IMR-90 (cell line): ENCODE measurements at regions not wholly inside any gene's neighbourhood (a gene's known extent, or its start where the extent isn't known, plus 50 kb on each side); places are given as distances from the start of the nearest gene placed in this dataset.

Experiments used
- ATAC-seq: fragments of 200-7000 bp; cut with Tn5 transposase; 2 replicates; pipeline ENCODE4 v1.9.1; 2020; ENCODE audit warnings: low read depth, mild to moderate bottlenecking, moderate library complexity
- BruUV-seq: library from RNA; stranded (reverse); fragments of 400-500 nt; replicated peaks from 2 replicates; lab custom pipeline; 2021; lab: Mats Ljungman, UMichigan
- CTCF ChIA-PET: fragments of 300-600 bp; formaldehyde crosslinking; extraction: SDS; loops from one replicate; lab custom pipeline; 2021; ENCODE audit warnings: antibody characterized with exemption; lab: Yijun Ruan, JAX
- POLR2A ChIA-PET: fragments of 300-600 bp; sonication (Branson Sonifier 250); formaldehyde crosslinking; loops from one replicate; lab custom pipeline; 2022; ENCODE audit warnings: antibody characterized with exemption; ENCODE audit not compliant: unreplicated experiment; lab: Charles Lee
- DNase-seq: peaks from one replicate; pipeline ENCODE4 v3.0.0; 2013
- H2AFZ ChIP-seq: replicated peaks from 2 replicates; pipeline ENCODE3; 2013; ENCODE audit warnings: low read length, mild to moderate bottlenecking; ENCODE audit not compliant: poor library complexity
- H2AK5ac ChIP-seq: 2 replicates; pipeline ENCODE4 v1.6.1; 2013; ENCODE audit warnings: low read depth, low read length, inconsistent platforms
- H2AK9ac ChIP-seq: replicated peaks from 2 replicates; pipeline ENCODE3; 2013; ENCODE audit warnings: mild to moderate bottlenecking, low read depth, low read length, moderate library complexity; ENCODE audit not compliant: poor library complexity
- H2BK120ac ChIP-seq: 2 replicates; pipeline ENCODE4 v1.6.1; 2013; ENCODE audit warnings: low read depth, low read length, inconsistent platforms
- H2BK15ac ChIP-seq: 3 replicates; pipeline ENCODE4 v1.6.1; 2013; ENCODE audit warnings: low read depth, low read length, inconsistent platforms
- H2BK20ac ChIP-seq: 2 replicates; pipeline ENCODE4 v1.6.1; 2013; ENCODE audit warnings: low read depth, mild to moderate bottlenecking, inconsistent platforms, low read length, moderate library complexity
- H2BK5ac ChIP-seq: 2 replicates; pipeline ENCODE4 v1.6.1; 2013; ENCODE audit warnings: mild to moderate bottlenecking, low read depth, low read length, inconsistent platforms; ENCODE audit not compliant: poor library complexity, severe bottlenecking
- H3K14ac ChIP-seq: replicated peaks from 2 replicates; pipeline ENCODE4 v1.6.1; 2013; ENCODE audit warnings: low read depth, low read length, inconsistent platforms
- H3K18ac ChIP-seq: 2 replicates; pipeline ENCODE4 v1.6.1; 2013; ENCODE audit warnings: low read depth, low read length, control low read depth
- H3K23ac ChIP-seq: 2 replicates; pipeline ENCODE4 v1.6.1; 2013; ENCODE audit warnings: low read depth, low read length, inconsistent platforms
- H3K27ac ChIP-seq: 2 replicates; pipeline ENCODE4 v1.5.1; 2013; ENCODE audit warnings: mild to moderate bottlenecking, control low read depth, low read length; ENCODE audit not compliant: insufficient read depth
- H3K27me3 ChIP-seq: 2 replicates; pipeline ENCODE4 v1.6.1; 2013; ENCODE audit warnings: low read length; ENCODE audit not compliant: control insufficient read depth, insufficient read depth
- H3K36me3 ChIP-seq: 2 replicates; pipeline ENCODE4 v1.6.1; 2013; ENCODE audit warnings: low read length, mixed read lengths; ENCODE audit not compliant: control insufficient read depth, insufficient read depth
- H3K4ac ChIP-seq: 2 replicates; pipeline ENCODE4 v1.6.1; 2013; ENCODE audit warnings: low read depth, low read length, inconsistent platforms
- H3K4me1 ChIP-seq: 2 replicates; pipeline ENCODE4 v1.6.1; 2013; ENCODE audit warnings: low read length, mixed read lengths; ENCODE audit not compliant: control insufficient read depth, insufficient read depth
- H3K4me2 ChIP-seq: 2 replicates; pipeline ENCODE4 v1.6.1; 2013; ENCODE audit warnings: low read depth, mild to moderate bottlenecking, control low read depth, low read length, moderate library complexity
- H3K4me3 ChIP-seq: 2 replicates; pipeline ENCODE4 v1.5.1; 2013; ENCODE audit warnings: low read depth, mild to moderate bottlenecking, control low read depth, low read length, moderate library complexity; ENCODE audit not compliant: insufficient read depth
- H3K56ac ChIP-seq: 2 replicates; pipeline ENCODE4 v1.6.1; 2013; ENCODE audit warnings: low read length, inconsistent platforms; ENCODE audit not compliant: insufficient read depth; ENCODE audit errors: extremely low read depth
- H3K79me1 ChIP-seq, 2 experiments: 2 replicates each; pipeline ENCODE4 v1.6.1; 2013; ENCODE audit warnings: low read length in 2 of 2, inconsistent platforms in 1 of 2, low read depth in 1 of 2
- H3K9ac ChIP-seq: 2 replicates; pipeline ENCODE4 v1.6.1; 2013; ENCODE audit warnings: low read depth, low read length, control low read depth
- H3K9me1 ChIP-seq: 2 replicates; pipeline ENCODE4 v1.6.1; 2013; ENCODE audit warnings: low read length, inconsistent platforms; ENCODE audit not compliant: insufficient read depth
- H3K9me3 ChIP-seq: 2 replicates; pipeline ENCODE4 v1.6.1; 2013; ENCODE audit warnings: low read length; ENCODE audit not compliant: control insufficient read depth, insufficient read depth
- H4K20me1 ChIP-seq: 2 replicates; pipeline ENCODE4 v1.6.1; 2013; ENCODE audit warnings: low read length, inconsistent platforms; ENCODE audit not compliant: insufficient read depth
- H4K5ac ChIP-seq: 2 replicates; pipeline ENCODE4 v1.6.1; 2013; ENCODE audit warnings: mild to moderate bottlenecking, low read depth, low read length, control low read depth
- H4K8ac ChIP-seq, 2 experiments: 2 replicates each; pipeline ENCODE4 v1.6.1; 2013; ENCODE audit warnings: low read depth in 2 of 2, low read length in 2 of 2, control low read depth in 1 of 2, inconsistent platforms in 1 of 2
- H4K91ac ChIP-seq: 2 replicates; pipeline ENCODE4 v1.6.1; 2013; ENCODE audit warnings: low read depth, low read length, inconsistent platforms; ENCODE audit not compliant: insufficient read depth
- BHLHE40 ChIP-seq: fragments of 150-350 bp; IDR thresholded peaks from 2 replicates; pipeline ENCODE4 v1.6.1; 2016; ENCODE audit warnings: mild to moderate bottlenecking, low read depth, low read length
- CEBPB ChIP-seq: IDR thresholded peaks from 2 replicates; pipeline ENCODE4 v1.6.1; 2012; ENCODE audit warnings: low read depth, low read length, improper control_type of control experiment
- CHD1 ChIP-seq: IDR thresholded peaks from 2 replicates; pipeline ENCODE4 v1.6.1; 2012; ENCODE audit warnings: low read depth, low read length, improper control_type of control experiment
- FOS ChIP-seq: fragments of 150-350 bp; IDR thresholded peaks from 2 replicates; pipeline ENCODE4 v1.6.1; 2016; ENCODE audit warnings: low read depth, low read length
- MAFK ChIP-seq: IDR thresholded peaks from 2 replicates; pipeline ENCODE4 v1.6.1; 2012; ENCODE audit warnings: low read depth, low read length, improper control_type of control experiment
- MAZ ChIP-seq: IDR thresholded peaks from 2 replicates; pipeline ENCODE4 v1.6.1; 2012; ENCODE audit warnings: low read depth, mild to moderate bottlenecking, low read length, improper control_type of control experiment, moderate library complexity, borderline replicate concordance
- MXI1 ChIP-seq: IDR thresholded peaks from 2 replicates; pipeline ENCODE4 v1.6.1; 2012; ENCODE audit warnings: low read depth, mild to moderate bottlenecking, low read length, moderate library complexity, borderline replicate concordance
- NFE2L2 ChIP-seq: fragments of 150-350 bp; IDR thresholded peaks from 2 replicates; pipeline ENCODE4 v1.6.1; 2016; ENCODE audit warnings: low read depth, mild to moderate bottlenecking, low read length
- POLR2A ChIP-seq: IDR thresholded peaks from 2 replicates; pipeline ENCODE4 v1.6.1; 2012; ENCODE audit warnings: mild to moderate bottlenecking, low read depth, low read length
- RAD21 ChIP-seq: IDR thresholded peaks from 2 replicates; pipeline ENCODE4 v1.6.1; 2012; ENCODE audit warnings: low read length, improper control_type of control experiment
- RCOR1 ChIP-seq: IDR thresholded peaks from 2 replicates; pipeline ENCODE4 v1.6.1; 2012; ENCODE audit warnings: mild to moderate bottlenecking, low read length, improper control_type of control experiment; ENCODE audit not compliant: insufficient replicate concordance
- RFX5 ChIP-seq: IDR thresholded peaks from 2 replicates; pipeline ENCODE4 v1.8.0; 2012; ENCODE audit warnings: low read depth, mild to moderate bottlenecking, low read length, moderate library complexity
- SMC3 ChIP-seq: fragments of 150-350 bp; IDR thresholded peaks from 2 replicates; pipeline ENCODE4 v1.6.1; 2016; ENCODE audit warnings: low read depth, mild to moderate bottlenecking, antibody characterized with exemption, low read length, moderate library complexity
- USF2 ChIP-seq: fragments of 150-350 bp; IDR thresholded peaks from 2 replicates; pipeline ENCODE4 v1.6.1; 2017; ENCODE audit warnings: mild to moderate bottlenecking, antibody characterized with exemption, low read length, low read depth
- WGBS, 2 experiments: methylation state at CpG; one replicate each; pipeline versions ENCODE4 v1.1.5 to v1.1.7; 2013; ENCODE audit warnings: missing lambda C conversion rate in 2 of 2; ENCODE audit not compliant: insufficient read length in 1 of 2; ENCODE audit errors: extremely low coverage in 2 of 2; 5-methylcytosine and 5-hydroxymethylcytosine counted together
- dilution Hi-C: fragments of 300-500 bp; cut with HindIII; formaldehyde crosslinking; loops from one replicate; pipeline ENCODE4 v1.14.3; 2018; ENCODE audit warnings: low sequenced_read_pairs; ENCODE audit not compliant: unreplicated experiment
- in situ Hi-C: fragments of 300-500 bp; cut with MboI; formaldehyde crosslinking; loops from 3 replicates; pipeline ENCODE4 v1.14.3; 2019; ENCODE audit warnings: low sequenced_read_pairs, inconsistent platforms, mixed read lengths
- intact Hi-C: fragments of 100-400 bp; cut with micrococcal nuclease; formaldehyde crosslinking; loops from 2 replicates; pipeline ENCODE4 v1.10.0; 2022
- TF ChIP-seq, protein P1 (sequence below): conservative IDR thresholded peaks from 2 replicates; pipeline ENCODE4 v1.5.1; 2012; ENCODE audit warnings: mild to moderate bottlenecking, low read depth, low read length, improper control_type of control experiment
- TF ChIP-seq, protein P2 (sequence below): fragments of 150-350 bp; IDR thresholded peaks from 2 replicates; pipeline ENCODE4 v1.6.1; 2016; ENCODE audit warnings: low read depth, mild to moderate bottlenecking, low read length, moderate library complexity, borderline replicate concordance

GRCh38 chr11:134488913-134489312, 76.9 kb upstream of the B3GAT1 start:
- intact Hi-C loops, result no loop called here
- WGBS, 2 experiments, result 42% methylated on average over 5 of the region's 9 CpGs; no CpG with 5 or more reads in 1 of the 2 experiments
- Histone ChIP-seq H3K4me1 (no peaks in the 10 kb centered on the region), H4K20me1 (no peaks in the 10 kb centered on the region), H2AFZ (no peak overlapping the region), H4K5ac (no peak overlapping the region), H3K9me3 (peaks cover 39% of the 10 kb centered on the region), H3K4me2 (no peak overlapping the region), H3K23ac (no peak overlapping the region), H3K56ac (no peak overlapping the region), H3K36me3 (no peaks in the 10 kb centered on the region), H3K4me3 (no peak overlapping the region), H3K79me1 (no peaks in the 10 kb centered on the region), H3K27ac (no peak overlapping the region), H3K9me1 (no peaks in the 10 kb centered on the region), H2AK9ac (no peak overlapping the region), H4K8ac (no peak overlapping the region), H3K18ac (no peak overlapping the region), H2BK20ac (no peak overlapping the region), H2BK120ac (no peak overlapping the region), H3K27me3 (no peaks in the 10 kb centered on the region), H3K14ac (no peak overlapping the region), H3K9ac (no peak overlapping the region), H3K4ac (no peak overlapping the region), H2BK15ac (no peak overlapping the region), H4K91ac (no peak overlapping the region), H2AK5ac (no peak overlapping the region), H2BK5ac (no peak overlapping the region)
- TF ChIP-seq RAD21, result no peak
- TF ChIP-seq, protein P1, sequence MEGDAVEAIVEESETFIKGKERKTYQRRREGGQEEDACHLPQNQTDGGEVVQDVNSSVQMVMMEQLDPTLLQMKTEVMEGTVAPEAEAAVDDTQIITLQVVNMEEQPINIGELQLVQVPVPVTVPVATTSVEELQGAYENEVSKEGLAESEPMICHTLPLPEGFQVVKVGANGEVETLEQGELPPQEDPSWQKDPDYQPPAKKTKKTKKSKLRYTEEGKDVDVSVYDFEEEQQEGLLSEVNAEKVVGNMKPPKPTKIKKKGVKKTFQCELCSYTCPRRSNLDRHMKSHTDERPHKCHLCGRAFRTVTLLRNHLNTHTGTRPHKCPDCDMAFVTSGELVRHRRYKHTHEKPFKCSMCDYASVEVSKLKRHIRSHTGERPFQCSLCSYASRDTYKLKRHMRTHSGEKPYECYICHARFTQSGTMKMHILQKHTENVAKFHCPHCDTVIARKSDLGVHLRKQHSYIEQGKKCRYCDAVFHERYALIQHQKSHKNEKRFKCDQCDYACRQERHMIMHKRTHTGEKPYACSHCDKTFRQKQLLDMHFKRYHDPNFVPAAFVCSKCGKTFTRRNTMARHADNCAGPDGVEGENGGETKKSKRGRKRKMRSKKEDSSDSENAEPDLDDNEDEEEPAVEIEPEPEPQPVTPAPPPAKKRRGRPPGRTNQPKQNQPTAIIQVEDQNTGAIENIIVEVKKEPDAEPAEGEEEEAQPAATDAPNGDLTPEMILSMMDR, result no peak
- no peak for TF ChIP-seq POLR2A
- TF ChIP-seq RFX5, result no peak
- TF ChIP-seq MXI1, result no peak
- no peak for TF ChIP-seq SMC3
- TF ChIP-seq, protein P2, sequence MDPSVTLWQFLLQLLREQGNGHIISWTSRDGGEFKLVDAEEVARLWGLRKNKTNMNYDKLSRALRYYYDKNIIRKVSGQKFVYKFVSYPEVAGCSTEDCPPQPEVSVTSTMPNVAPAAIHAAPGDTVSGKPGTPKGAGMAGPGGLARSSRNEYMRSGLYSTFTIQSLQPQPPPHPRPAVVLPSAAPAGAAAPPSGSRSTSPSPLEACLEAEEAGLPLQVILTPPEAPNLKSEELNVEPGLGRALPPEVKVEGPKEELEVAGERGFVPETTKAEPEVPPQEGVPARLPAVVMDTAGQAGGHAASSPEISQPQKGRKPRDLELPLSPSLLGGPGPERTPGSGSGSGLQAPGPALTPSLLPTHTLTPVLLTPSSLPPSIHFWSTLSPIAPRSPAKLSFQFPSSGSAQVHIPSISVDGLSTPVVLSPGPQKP, result no peak
- no peak for TF ChIP-seq FOS
- TF ChIP-seq MAZ, result no peak
- no peak for TF ChIP-seq USF2
- TF ChIP-seq BHLHE40, result no peak
- TF ChIP-seq NFE2L2, result no peak
- no peak for TF ChIP-seq CEBPB
- TF ChIP-seq RCOR1, result no peak
- TF ChIP-seq CHD1, result no peak
- no peak for TF ChIP-seq MAFK
- ChIA-PET CTCF (no interaction called here), POLR2A (no interaction called here)
- DNase-seq (no peak), ATAC-seq (no peak)
- in situ Hi-C loops, result no loop called here
- BruUV-seq, result no TSS peak
- dilution Hi-C loops, result no loop called here
